ENCODE measurements at regions not wholly inside any gene's neighbourhood (a gene's known extent, or its start where the extent isn't known, plus 50 kb on each side); places are given as distances from the start of the nearest gene placed in this dataset.

- no peak for TF ChIP-seq ZNF274 (IDR thresholded peaks at IDR 0.05; ENCODE audit: low read depth, low read length)
- TF ChIP-seq YY1 (IDR thresholded peaks at IDR 0.05; ENCODE audit: insufficient read depth, insufficient read length): no peak
- TF ChIP-seq SUZ12 (IDR thresholded peaks at IDR 0.05; ENCODE audit: extremely low read depth, insufficient read depth, insufficient read length): no peak
Observed at GRCh38 chr10:121261665-121262064, 336.6 kb downstream of the FGFR2 start.
